HL-60/S4 treated with phorbol 12-myristate 13-acetate at 8.2 ng/mL for 4 days and 3 days (cell line): ENCODE measurements at regions not wholly inside any gene's neighbourhood (a gene's known extent, or its start where the extent isn't known, plus 50 kb on each side); places are given as distances from the start of the nearest gene placed in this dataset.
"Not testable (repeated sequence)": the region's sequence is repeated elsewhere in the genome, so short reads cannot be mapped to it uniquely, and the experiment has no call there.

Experiments used
- in situ Hi-C: fragments of 300-500 bp; cut with MboI; formaldehyde crosslinking; loops from 2 replicates; pipeline ENCODE4 v1.15.0; 2022; ENCODE audit warnings: low sequenced_read_pairs

DNA sequence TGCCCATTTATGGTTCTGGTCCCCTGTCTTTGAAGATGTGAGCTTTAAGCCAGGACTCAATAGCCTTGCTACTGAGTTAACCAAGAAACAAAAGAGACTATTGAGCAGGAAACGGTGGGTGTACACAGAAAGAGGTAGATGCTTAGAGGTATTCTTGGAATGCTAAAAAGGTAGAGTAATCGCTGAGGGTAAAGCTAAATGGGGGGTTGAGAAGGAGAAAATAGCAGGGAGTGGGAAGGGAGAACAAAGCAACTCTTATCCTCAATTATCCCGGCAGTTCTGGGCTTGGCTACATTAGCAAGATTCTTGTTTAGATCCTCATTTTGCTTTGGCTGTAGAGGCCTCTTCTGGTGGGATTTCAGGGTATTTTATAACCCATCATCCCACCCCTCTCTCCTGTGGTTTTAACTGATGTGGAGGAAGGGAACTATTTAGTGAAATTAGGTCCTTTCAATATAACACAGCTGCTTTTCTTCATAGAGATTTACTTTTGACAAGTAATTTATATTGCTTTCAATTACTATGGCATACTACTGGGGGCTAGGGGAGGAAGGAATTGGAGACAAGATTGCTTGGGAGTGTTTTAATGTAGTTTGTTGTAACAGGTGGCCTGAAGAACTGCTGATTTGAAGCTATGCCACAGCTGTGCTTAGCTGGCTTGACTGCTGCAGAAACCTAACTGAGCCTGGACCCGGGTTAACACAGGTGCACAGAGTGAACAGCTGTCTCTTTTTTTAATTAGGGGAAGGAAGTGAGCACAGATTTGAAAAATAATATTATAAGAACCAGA is 234.3 kb upstream of the CCDC54 start:
- in situ Hi-C loops, result no loop called here

DNA sequence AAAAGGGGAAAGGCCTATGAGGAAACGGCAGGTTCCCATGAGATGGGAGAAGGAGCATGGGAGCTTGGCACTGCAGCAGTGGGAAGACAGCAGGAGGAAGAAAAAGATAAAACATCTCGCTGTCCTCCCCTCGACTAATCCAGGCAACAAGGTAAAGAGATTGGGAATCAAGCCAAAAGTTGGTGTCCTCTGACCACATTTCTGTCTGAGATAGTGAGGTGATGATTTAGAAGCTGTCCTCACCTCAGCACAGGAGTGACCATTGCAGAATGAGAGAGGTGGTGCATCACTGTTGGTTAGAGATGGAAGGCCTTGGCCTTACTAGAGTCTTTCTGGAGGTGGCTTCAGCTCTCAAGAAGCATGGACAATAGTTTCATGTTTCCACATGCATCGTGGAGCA is 226.6 kb upstream of the CCDC54 start:
- in situ Hi-C loops, result no loop called here

DNA sequence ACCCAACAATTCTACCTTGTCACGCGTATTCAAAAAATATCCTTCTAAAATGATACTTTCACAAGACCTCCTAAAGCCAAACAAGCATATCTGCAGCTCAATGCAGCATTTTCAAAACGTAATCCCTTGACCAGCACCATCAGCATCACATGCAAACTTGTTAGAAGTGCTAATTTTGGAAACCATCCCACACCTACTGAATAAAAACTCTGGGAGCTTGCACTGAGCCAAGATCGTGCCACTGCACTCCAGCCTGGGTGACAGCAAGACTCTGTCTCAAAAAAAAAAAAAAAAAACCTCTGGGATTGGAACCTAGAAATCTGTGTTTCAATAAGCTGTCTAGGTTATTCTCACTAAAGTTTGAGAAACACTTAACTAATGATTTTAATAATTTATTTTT is 223.3 kb upstream of the CCDC54 start:
- in situ Hi-C loops, result no loop called here

DNA sequence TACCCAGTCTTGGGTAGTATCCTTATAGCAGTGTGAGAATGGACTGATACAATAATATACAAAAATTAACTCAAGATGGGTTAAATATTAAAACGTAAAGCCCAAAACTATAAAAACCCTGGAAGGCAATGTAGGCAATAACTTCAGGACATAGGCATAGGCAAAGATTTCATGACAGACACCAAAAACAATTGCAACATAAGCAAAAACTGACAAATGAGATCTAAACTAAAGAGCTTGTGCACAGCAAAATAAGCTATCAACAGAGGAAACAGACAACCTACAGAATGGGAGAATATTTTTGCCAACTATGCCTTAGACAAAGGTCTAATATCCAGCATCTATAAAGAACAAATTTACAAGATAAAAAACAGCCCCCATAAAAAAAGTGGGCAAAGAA is 204.8 kb upstream of the CCDC54 start:
- in situ Hi-C loops, result no loop called here

DNA sequence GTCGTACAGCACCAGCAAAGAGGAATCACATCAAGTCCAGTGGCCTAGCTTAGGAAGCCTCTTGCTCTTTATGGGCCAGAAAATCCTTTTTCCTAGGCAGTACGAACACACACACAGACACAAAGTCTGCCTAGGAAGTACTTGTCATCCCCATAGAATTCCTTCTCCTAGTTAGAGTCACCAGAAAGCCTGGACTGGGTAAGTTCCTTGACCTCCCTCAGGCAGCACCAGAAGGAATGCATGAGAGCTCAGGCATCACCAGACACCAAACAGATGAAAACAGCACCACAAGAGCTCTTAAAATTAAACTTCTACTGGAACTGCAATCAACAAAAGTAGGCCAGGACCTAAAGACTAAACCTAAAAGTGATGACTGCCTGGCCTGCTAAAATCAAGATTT is 192.9 kb upstream of the CCDC54 start:
- in situ Hi-C loops, result no loop called here

DNA sequence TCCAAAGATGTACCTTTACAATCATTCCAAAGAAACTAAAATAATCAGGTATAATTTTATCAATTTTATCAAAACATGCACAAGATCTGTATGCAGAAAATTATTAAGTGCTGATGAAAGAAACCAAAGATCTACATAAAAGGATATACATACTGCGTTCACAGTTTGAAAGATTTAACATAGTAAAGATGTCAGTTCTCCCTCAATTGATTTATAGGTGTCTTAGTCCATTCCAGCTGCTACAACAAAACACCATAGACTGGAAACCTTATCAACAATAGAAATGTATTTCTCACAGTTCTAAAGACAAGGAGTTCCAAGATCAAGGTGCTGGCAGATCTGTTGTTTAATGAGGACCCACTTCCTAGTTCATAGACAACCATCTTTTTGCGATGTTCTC is 189.0 kb upstream of the CCDC54 start:
- in situ Hi-C loops, result no loop called here

DNA sequence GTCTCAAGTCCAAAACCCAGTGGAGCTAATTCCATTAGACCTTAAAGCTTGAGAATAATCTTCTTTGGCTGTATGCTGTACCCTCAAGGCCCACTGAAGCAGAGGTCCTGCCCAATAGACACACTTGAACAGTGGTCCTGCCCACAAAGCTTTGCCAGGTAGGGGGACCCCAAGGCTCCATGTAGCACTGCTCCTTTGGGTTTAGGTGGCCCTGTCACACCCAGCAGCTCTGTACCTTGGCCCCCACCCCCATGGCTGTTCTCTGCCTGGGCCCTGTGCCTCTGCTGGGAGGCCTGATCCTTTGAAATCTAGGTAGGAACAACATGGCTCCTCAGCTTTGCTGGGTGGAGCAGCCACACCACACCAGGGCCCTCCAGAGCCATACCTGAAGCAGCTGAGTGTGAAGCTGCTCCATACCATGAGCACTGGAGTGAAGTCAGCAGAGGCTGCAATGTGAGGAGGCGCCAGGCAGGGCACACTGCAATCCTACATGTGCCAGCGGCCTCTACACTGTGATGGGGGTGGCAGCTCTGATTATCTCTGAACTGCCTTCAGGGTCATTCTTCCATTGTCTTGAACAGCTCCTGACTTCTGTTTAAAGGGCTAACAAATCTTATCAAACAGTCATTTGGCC is 188.0 kb upstream of the CCDC54 start:
- in situ Hi-C loops, result no loop called here

DNA sequence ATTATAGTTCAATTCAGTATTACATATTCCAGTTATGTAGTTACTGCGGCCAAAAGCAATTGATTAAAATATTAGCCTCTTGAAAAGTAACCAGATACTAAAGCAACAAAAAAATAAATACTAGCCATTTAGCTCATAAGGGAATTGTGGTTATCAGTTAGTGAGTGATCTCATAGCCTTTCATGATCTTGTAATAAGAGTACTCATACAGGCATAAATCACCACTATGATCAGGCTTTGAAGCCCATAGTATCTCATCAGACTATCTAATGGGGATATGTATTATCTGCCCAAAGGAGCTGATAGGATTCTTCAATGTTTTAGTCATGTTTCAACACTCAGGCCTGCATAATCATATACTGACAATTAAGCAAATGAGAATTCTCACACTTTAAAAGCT is 184.1 kb upstream of the CCDC54 start:
- in situ Hi-C loops, result no loop called here

DNA sequence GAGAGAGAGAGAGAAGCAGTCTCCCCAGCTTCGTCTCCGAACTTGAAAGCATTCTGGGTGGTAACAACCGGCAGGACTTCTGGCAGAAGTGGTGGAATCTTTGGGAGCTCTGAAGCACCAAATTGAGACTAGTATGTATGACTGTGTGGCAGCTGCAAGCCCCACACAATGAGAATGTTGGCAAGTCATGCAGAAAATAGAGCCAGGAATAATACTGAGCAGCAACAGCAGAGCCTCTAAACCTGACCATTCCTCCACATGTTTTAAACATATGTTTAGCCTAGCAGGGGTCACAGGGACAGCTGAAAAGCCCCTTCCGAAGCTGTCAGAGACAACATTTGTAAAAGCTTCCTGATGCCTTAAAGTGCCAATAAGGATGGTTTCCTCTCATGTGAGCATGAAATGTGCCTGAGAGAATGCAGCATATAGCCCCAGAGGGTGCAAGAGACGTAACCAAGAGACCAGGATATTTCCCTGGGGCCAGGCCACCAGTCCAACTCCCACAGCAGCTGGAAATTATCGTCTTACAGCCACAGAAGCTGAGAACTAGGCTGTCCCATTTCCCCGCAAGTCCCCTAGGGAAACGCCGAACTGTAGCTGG is 178.6 kb upstream of the CCDC54 start:
- in situ Hi-C loops, result no loop called here

DNA sequence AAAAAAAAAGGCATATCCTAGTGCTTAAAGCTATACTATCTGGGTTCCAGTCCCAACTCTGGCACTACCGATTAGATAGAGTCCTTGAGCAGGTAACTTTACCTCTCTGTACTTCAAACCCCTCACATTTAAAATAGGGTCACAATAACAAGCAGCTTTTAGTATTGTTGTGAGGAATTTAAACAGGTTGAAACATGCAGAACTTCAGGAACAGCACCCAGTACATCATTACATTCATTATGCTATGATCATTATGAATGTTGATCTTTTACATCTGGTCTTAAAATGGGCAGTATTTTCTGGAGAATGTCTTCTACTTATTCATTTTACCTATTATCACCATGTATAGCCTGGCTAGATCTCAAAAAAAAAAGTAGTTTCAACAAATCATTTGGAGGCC is 176.1 kb upstream of the CCDC54 start:
- in situ Hi-C loops, result no loop called here

DNA sequence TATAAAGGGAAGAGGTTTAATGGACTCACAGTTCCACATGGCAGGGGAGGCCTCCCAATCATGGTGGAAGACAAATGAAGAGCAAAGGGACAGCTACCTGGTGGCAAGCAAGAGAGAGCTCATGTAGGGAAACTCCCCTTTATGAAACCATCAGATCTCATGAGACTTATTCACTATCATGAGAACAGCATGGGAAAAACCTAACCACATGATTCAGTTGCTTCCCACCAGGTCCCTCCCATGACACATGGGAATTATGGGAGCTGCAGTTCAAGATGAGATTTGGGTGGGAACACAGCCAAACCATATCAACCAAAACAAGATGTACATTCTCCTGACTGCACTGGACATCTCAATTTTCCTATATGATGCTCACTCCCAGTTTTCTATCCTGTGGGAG is 174.4 kb upstream of the CCDC54 start:
- in situ Hi-C loops, result not testable (repeated sequence)

DNA sequence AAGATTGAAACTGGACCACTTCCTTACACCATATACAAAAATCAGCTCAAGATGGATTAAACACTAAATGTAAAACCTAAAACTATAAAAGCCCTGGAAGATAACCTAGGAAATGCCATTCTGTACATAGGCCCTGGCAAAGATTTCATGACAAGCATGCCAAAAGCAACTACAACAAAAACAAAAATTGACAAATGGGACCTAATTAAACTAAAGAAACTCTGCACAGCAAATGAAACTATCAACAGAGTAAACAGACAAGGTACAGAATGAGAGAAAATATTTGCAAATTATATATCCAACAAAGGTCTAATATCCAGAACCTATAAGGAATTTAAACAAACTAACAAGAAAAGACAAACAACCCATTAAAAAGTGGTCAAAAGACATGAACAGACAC is 173.1 kb upstream of the CCDC54 start:
- in situ Hi-C loops, result no loop called here

DNA sequence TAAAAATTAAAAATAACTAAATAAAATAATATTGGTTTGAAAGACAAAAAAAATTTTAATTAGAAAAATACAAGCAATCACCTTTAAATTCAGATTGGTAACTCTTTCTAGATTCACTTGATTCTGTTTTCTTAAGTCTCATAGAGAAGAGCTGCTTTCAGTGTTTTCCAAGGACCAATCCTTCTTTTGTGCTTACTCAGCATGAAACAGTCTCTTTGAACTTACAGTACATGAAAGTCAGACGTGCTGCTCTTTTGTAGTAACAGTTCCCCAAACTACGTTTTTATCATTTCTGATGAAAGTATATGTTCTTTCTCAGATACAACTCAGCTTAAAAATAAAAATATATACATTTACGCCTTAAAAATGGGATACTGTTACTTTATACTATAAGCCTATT is 171.9 kb upstream of the CCDC54 start:
- in situ Hi-C loops, result no loop called here

DNA sequence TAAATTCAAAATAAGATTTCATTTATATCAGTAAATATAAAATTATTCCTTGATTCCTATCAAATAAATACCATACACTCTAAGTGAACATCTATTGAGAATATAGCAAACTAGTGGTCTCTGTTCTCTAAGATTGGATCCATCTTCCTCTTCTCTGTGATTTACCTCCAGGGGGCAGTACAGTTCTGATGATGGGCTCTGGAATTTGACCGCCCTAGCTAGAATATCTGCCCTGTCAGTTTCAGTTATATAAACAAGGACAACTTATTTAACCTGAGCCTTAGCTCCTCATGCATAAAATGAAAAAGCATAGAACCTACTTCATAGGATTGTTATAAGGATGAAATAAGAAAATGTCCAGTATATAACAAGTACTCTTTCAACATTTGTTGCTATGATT is 171.1 kb upstream of the CCDC54 start:
- in situ Hi-C loops, result no loop called here

DNA sequence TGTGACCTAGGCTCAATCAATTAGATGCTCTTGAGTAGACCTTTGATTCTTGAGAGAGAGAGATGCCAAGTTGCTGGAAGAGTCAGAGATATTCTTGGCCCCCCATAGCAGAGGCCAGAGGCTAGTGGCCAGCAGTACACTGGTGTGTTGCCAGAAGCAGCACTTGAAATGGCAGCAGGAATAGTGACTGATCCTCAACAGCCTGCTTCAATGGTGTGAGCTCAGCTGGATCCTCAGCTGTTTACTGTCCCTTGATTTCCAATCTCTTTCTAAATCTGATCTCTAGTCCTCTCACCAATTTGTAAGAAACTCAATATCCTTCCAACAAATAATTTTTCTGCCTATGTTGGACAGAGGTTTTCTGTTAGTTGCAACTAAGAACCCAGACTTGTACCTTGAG is 170.3 kb upstream of the CCDC54 start:
- in situ Hi-C loops, result no loop called here

DNA sequence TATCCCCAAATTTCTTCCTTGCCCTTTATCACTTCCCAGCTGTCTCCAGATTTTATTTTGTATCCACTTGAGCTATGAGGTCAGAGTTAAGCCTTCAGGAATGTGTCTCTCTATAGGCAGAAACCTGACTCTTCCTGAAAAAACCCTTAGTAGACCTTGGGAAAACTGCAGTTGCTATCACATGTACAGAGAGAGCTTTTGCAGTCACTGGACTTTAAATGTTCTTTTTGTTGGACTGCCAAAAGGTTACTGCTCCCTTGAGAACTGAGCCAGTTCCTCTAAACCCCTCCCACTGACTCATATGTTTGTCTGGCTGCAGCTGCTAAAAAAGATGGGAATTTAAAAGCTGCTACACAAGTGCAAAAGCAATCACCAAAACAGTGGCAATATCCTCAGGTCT is 169.1 kb upstream of the CCDC54 start:
- in situ Hi-C loops, result no loop called here

DNA sequence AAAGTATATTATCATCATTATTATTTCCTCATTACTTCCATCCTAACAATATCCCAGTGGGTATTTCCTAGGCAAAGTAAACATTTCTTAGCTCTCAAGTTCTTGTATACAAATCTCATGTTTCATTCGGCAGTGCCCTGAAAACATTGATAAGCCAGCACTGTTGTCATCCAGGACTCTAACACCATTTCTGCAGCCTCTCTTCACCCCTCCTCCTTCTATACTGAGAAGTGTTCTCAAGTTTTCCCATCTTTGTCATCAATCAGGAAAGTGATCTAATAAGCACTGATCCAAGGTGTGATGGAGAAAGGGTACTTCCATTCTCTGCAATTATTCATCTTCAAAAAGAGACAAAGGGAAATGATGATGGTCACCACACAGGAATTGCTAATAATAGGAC is 168.4 kb upstream of the CCDC54 start:
- in situ Hi-C loops, result no loop called here

DNA sequence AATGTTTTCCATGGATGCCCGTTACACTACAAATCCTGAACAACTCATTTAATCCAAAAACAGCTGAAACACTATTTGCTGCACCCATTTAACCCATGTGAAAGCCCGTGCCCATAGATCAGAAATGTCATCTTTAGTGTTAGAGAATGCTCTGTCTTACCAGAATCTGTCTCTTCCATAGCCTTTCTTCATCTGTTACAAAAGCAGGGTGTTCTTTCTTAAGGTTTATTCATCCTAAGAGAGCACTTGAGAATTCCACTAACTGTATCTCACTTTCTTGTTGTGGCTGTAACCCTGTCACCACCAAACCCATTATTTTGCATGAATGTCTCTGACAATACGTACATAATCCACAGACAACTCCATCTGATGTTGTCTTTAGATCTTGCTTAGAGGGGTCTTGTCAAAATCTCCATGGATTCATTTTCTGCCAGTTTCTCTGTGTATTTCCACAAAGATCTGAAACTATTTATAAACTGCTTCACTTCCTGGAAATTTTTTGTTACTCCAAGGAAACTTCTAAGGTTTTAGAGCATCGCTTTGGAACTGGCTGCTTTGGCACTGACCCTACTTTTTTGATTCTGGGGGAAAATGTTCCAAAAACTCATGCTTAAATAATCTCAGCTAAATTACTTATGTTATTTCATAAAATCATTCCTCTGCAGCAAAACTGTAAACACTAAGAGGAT is 167.8 kb upstream of the CCDC54 start:
- in situ Hi-C loops, result no loop called here

DNA sequence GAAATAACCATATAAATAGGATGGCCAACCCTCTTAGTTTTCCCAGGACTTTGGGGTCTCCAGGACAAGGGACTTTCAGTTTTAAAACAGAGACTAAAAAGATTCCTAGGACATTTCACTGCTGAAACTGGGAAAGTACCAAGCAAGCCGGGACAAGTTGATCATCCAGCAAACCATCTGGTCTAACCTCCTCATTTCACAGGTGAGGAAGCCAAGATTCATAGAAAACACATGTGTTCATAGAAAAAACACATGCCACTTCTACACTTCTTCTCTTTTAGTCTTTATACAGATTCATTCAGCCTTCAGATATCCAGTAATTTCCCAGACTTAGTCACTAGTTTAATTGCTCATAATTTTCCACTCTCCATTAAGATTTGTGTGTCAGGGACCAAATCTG is 165.6 kb upstream of the CCDC54 start:
- in situ Hi-C loops, result no loop called here

DNA sequence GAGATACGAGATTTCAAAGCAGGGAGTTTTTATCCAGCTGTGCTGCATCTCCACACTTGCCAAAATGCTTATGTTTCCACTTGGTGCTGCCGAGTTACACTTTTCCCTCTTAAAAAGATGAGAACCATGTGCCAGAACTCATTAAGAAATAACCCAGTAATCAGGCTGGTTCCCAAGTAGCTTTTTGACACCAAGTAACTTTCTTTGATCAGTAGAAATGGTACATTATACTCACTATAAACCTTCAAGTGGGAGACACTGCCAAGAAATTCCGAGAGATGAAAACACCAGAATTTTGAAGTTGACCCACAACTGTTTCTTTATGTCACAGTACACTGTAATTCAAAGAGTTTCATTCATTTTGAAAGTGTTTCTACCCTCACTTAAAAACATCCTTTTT is 164.6 kb upstream of the CCDC54 start:
- in situ Hi-C loops, result no loop called here

DNA sequence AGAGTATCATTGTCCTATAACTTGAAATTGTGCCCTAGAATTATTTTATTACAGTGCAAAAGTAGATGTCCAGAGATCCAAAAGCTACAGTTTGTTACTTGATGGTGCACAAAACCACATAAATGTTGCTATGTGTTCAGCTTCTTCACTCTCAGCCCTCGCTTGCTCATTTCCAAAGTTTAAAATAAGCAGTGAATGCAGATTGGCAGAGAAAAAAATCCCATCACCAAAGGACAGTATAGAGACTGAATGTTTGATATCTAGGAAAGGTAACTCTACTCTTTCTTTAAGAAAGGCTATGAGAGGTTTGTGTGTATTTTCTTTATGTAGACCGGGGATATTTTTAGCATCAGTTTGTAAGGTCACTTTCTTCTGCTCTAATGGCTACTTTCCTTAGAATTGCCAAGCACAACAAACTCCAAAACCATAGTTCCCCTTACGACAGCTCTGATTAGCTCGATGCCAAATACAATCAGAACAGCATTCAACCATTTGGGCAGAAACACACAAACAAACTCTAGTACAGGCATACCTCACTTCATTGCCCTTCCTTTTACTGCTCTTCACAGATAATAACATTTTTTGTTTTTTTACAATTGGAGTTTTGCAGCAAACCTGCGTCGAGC is 164.1 kb upstream of the CCDC54 start:
- in situ Hi-C loops, result no loop called here
